Inflammatory macrophage treated with lipopolysaccharide for 4 hours (primary cell): ENCODE measurements at regions not wholly inside any gene's neighbourhood (a gene's known extent, or its start where the extent isn't known, plus 50 kb on each side); places are given as distances from the start of the nearest gene placed in this dataset.
A peak's percentile ranks its signal among the peaks of the same experiment; 100 is the strongest.

Experiments
- DNase-seq: peaks from one replicate; pipeline ENCODE4 v3.0.0-alpha.2; 2020

GRCh38 chr2:234146087-234146826 lies 95.8 kb downstream of the SPP2 start:
- no peak for DNase-seq

GRCh38 chr2:234145511-234145910 lies 95.0 kb downstream of the SPP2 start:
- DNase-seq = no peak

- DNase-seq = no peak
Observed at GRCh38 chr2:234145057-234145456, 94.6 kb downstream of the SPP2 start.

GRCh38 chr2:234143896-234144295 lies 93.4 kb downstream of the SPP2 start:
- DNase-seq = no peak

GRCh38 chr2:234142530-234142929 lies 92.0 kb downstream of the SPP2 start:
- no peak for DNase-seq

- DNase-seq = no peak
Observed at GRCh38 chr2:234139755-234140154, 89.3 kb downstream of the SPP2 start.

GRCh38 chr2:234138836-234139235 lies 88.3 kb downstream of the SPP2 start:
- no peak for DNase-seq

GRCh38 chr2:234137400-234138014 lies 87.0 kb downstream of the SPP2 start:
- DNase-seq = no peak

- DNase-seq = no peak
Observed at GRCh38 chr2:234136461-234136860, 86.0 kb downstream of the SPP2 start.

GRCh38 chr2:234135750-234136221 lies 85.3 kb downstream of the SPP2 start:
- DNase-seq = peak; percentile 43

- no peak for DNase-seq
Observed at GRCh38 chr2:234134496-234134895, 84.0 kb downstream of the SPP2 start.

GRCh38 chr2:234133004-234133403 lies 82.5 kb downstream of the SPP2 start:
- no peak for DNase-seq

GRCh38 chr2:234130777-234131181 lies 80.3 kb downstream of the SPP2 start:
- DNase-seq = no peak

GRCh38 chr2:234128606-234129005 lies 78.1 kb downstream of the SPP2 start:
- DNase-seq = no peak
